GM18508 (cell line): ENCODE measurements at regions not wholly inside any gene's neighbourhood (a gene's known extent, or its start where the extent isn't known, plus 50 kb on each side); places are given as distances from the start of the nearest gene placed in this dataset.
"Not testable (repeated sequence)": the region's sequence is repeated elsewhere in the genome, so short reads cannot be mapped to it uniquely, and the experiment has no call there.

Experiments
- ATAC-seq: cut with Tn5 transposase; IDR thresholded peaks from one replicate; pipeline ENCODE4 v1.9.1; 2021; ENCODE audit warnings: moderate number of reproducible peaks; ENCODE audit not compliant: insufficient read depth, unreplicated experiment

GRCh38 chr2:241999184-241999583 lies 129.7 kb downstream of the RTP5 start:
- ATAC-seq = no peak

GRCh38 chr2:242001853-242002252 lies 132.3 kb downstream of the RTP5 start:
- no peak for ATAC-seq

GRCh38 chr2:242002944-242003343 lies 133.4 kb downstream of the RTP5 start:
- no peak for ATAC-seq

- ATAC-seq = no peak
These were observed 134.8 kb downstream of the RTP5 start for GRCh38 chr2:242004223-242004901.

- ATAC-seq = no peak
These were observed 135.3 kb downstream of the RTP5 start for GRCh38 chr2:242004902-242005230.

- not testable (repeated sequence) for ATAC-seq
These were observed 136.6 kb downstream of the RTP5 start for GRCh38 chr2:242006091-242006634.

- ATAC-seq = not testable (repeated sequence)
These were observed 139.4 kb downstream of the RTP5 start for GRCh38 chr2:242008908-242009307.

- not testable (repeated sequence) for ATAC-seq
These were observed 140.3 kb downstream of the RTP5 start for GRCh38 chr2:242009846-242010245.

GRCh38 chr2:242010252-242011166 lies 141.0 kb downstream of the RTP5 start:
- ATAC-seq = not testable (repeated sequence)

- ATAC-seq = no peak
These were observed 141.6 kb downstream of the RTP5 start for GRCh38 chr2:242011167-242011513.

GRCh38 chr2:242011516-242011915 lies 142.0 kb downstream of the RTP5 start:
- ATAC-seq = no peak

- ATAC-seq = no peak
These were observed 142.6 kb downstream of the RTP5 start for GRCh38 chr2:242011991-242012764.

- no peak for ATAC-seq
These were observed 143.6 kb downstream of the RTP5 start for GRCh38 chr2:242012956-242013764.

- ATAC-seq = no peak
These were observed 144.2 kb downstream of the RTP5 start for GRCh38 chr2:242013771-242014170.

- ATAC-seq = no peak
These were observed 145.9 kb downstream of the RTP5 start for GRCh38 chr2:242015108-242016065.

- ATAC-seq = no peak
These were observed 147.6 kb downstream of the RTP5 start for GRCh38 chr2:242017086-242017485.

GRCh38 chr2:242018416-242018815 lies 148.9 kb downstream of the RTP5 start:
- not testable (repeated sequence) for ATAC-seq

- ATAC-seq = no peak
These were observed 149.8 kb downstream of the RTP5 start for GRCh38 chr2:242019344-242019743.
